Neural crest cell (in vitro differentiated cells): ENCODE measurements at regions not wholly inside any gene's neighbourhood (a gene's known extent, or its start where the extent isn't known, plus 50 kb on each side); places are given as distances from the start of the nearest gene placed in this dataset.

Source experiments
- DNase-seq: peaks from one replicate; pipeline ENCODE4 v3.0.0; 2021; ENCODE audit warnings: low read depth, mixed read lengths, low spot score
- H3K27ac Mint-ChIP-seq: one replicate; pipeline ENCODE4 v1.8.0; 2021; ENCODE audit warnings: mild to moderate bottlenecking, mixed read lengths; ENCODE audit not compliant: unreplicated experiment
- H3K27me3 Mint-ChIP-seq: 2 replicates; pipeline ENCODE4 v1.8.0; 2021; ENCODE audit warnings: low read depth, mild to moderate bottlenecking, mixed read lengths
- H3K36me3 Mint-ChIP-seq: 2 replicates; pipeline ENCODE4 v1.8.0; 2021; ENCODE audit warnings: low read depth, mild to moderate bottlenecking, mixed read lengths
- H3K4me1 Mint-ChIP-seq: 2 replicates; pipeline ENCODE4 v1.8.0; 2021; ENCODE audit warnings: mixed read lengths
- H3K4me3 Mint-ChIP-seq: one replicate; pipeline ENCODE4 v1.8.0; 2021; ENCODE audit warnings: mild to moderate bottlenecking, mixed read lengths
- H3K9me3 Mint-ChIP-seq: 2 replicates; pipeline ENCODE4 v1.8.0; 2021; ENCODE audit warnings: mixed read lengths
- CTCF ChIP-seq: fragments of 200-600 bp; sonication (generic); conservative IDR thresholded peaks from 2 replicates; pipeline ENCODE4 v1.5.0; 2021; ENCODE audit warnings: antibody characterized with exemption, mild to moderate bottlenecking

GRCh38 chr2:235155163-235155562 lies 203.3 kb downstream of the SH3BP4 start:
- Mint-ChIP-seq H3K36me3 (no peaks in the 10 kb centered on the region), H3K4me3 (no peak overlapping the region), H3K27ac (no peak overlapping the region), H3K4me1 (peaks cover 6% of the 10 kb centered on the region), H3K9me3 (no peaks in the 10 kb centered on the region), H3K27me3 (no peaks in the 10 kb centered on the region)
- DNase-seq = no peak
- TF ChIP-seq CTCF = no peak

DNA sequence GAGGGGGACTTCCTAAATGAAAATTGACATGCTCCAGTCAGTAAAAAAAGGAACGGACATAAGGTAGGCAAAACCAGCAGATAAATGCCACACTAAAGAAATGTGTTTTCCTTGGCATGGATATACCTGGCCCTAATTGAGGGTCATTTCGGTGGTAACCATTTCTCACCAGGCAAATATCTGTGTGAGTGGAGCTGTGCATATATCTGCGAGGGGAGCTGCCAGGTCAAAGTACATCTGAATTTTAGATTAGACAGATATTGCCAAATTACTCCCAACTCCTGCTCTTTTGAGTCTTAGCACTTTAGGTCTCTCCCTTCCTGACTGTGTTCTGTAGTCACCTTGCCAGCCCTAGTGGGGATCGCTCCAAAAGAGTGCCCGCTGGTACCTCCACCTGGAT lies 204.2 kb downstream of the SH3BP4 start:
- Mint-ChIP-seq H3K4me1 (peaks cover 3% of the 10 kb centered on the region), H3K27me3 (no peaks in the 10 kb centered on the region), H3K9me3 (no peaks in the 10 kb centered on the region), H3K27ac (no peak overlapping the region), H3K36me3 (no peaks in the 10 kb centered on the region), H3K4me3 (no peak overlapping the region)
- DNase-seq = no peak
- no peak for TF ChIP-seq CTCF

- DNase-seq = no peak
- Mint-ChIP-seq H3K36me3 (no peaks in the 10 kb centered on the region), H3K27ac (no peak overlapping the region)
These were observed 206.1 kb downstream of the SH3BP4 start for GRCh38 chr2:235157746-235158482.

DNA sequence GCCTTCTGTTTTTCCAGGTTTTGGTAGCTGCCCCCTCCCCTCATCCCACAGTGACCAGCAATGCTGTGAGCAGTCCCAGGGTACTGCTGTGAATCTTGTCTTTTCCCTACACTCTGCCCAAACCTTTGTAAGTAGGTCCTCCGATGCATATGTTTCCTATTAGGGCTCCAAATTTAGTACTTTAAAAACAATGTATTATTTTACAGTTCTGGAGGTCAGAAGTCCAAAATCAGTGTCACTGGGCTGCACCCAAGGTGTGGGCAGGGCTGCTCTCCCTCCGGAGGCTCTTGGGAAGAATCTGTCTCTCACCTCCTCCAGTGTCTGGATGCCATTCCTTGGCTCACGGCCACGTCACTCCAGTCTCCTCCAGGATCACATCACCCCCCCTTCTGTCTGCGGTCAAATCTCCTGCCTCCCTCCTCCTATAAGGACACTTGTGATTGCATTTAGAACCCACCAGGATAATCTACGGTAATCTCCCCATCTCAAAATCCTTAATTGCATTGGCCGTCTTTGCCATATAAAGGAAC lies 208.5 kb downstream of the SH3BP4 start:
- TF ChIP-seq CTCF = no peak
- no peaks in the 10 kb centered on the region for H3K36me3 Mint-ChIP-seq
- no peaks in the 10 kb centered on the region for H3K9me3 Mint-ChIP-seq
- no peak overlapping the region for H3K27ac Mint-ChIP-seq
- no peak for DNase-seq
- H3K4me1 Mint-ChIP-seq = peaks cover 11% of the 10 kb centered on the region
- H3K27me3 Mint-ChIP-seq = no peaks in the 10 kb centered on the region
- no peak overlapping the region for H3K4me3 Mint-ChIP-seq

More at GRCh38 chr2:235157746-235158482, 206.1 kb downstream of the SH3BP4 start:
- Mint-ChIP-seq H3K4me3 (no peak overlapping the region), H3K9me3 (no peaks in the 10 kb centered on the region), H3K27me3 (no peaks in the 10 kb centered on the region), H3K4me1 (peaks cover 11% of the 10 kb centered on the region)
- no peak for TF ChIP-seq CTCF

DNA sequence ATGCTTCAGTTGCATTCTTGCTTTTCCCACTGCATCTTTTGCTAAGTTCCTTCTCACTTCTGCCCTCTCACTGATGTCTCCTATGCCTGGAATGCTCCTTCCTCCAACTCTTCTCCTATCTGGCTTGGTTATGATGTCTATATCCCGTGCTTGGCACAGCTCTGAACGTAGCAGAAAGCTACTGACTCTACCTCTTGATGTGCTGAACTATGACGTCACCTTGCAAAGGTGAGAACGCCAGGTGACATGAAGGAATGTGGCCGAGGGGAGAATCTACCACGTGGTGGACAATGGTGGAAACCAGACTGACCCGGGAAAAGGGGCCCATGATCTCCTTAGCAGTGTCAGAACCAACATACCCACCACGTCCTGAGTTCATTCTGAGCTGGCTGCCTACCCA lies 209.7 kb downstream of the SH3BP4 start:
- TF ChIP-seq CTCF = no peak
- DNase-seq = no peak
- Mint-ChIP-seq H3K4me3 (no peak overlapping the region), H3K27ac (no peak overlapping the region), H3K27me3 (no peaks in the 10 kb centered on the region), H3K9me3 (no peaks in the 10 kb centered on the region), H3K4me1 (peaks cover 11% of the 10 kb centered on the region), H3K36me3 (no peaks in the 10 kb centered on the region)
